ENCODE measurements at regions not wholly inside any gene's neighbourhood (a gene's known extent, or its start where the extent isn't known, plus 50 kb on each side); places are given as distances from the start of the nearest gene placed in this dataset.

DNA sequence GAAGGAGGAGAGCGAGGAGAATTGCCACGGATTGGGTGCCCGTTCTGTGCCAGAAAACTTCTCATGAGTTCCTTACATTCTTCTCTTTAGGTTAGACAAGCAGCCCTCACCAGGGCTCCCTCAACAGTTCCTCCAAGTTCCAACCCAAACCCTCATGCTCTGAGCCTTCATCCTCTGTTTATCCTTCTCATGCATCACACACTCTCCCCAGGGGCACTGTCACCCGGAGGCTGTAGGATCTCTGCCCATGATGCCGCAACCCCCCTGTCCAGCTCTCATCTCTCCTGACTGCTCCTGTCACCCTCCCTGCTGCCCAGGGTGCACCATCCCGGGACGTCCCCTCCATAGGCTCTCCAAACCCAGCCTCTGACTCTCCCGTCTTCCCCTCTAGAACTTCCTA, 99.4 kb upstream of the MYCN start:
- no peak for TF ChIP-seq POLR2AphosphoS5 (IDR thresholded peaks at IDR 0.05)
- no peak for TF ChIP-seq POLR2A (IDR thresholded peaks at IDR 0.05)
- no peak for TF ChIP-seq EP300 (IDR thresholded peaks at IDR 0.05)
- TF ChIP-seq, protein P1, sequence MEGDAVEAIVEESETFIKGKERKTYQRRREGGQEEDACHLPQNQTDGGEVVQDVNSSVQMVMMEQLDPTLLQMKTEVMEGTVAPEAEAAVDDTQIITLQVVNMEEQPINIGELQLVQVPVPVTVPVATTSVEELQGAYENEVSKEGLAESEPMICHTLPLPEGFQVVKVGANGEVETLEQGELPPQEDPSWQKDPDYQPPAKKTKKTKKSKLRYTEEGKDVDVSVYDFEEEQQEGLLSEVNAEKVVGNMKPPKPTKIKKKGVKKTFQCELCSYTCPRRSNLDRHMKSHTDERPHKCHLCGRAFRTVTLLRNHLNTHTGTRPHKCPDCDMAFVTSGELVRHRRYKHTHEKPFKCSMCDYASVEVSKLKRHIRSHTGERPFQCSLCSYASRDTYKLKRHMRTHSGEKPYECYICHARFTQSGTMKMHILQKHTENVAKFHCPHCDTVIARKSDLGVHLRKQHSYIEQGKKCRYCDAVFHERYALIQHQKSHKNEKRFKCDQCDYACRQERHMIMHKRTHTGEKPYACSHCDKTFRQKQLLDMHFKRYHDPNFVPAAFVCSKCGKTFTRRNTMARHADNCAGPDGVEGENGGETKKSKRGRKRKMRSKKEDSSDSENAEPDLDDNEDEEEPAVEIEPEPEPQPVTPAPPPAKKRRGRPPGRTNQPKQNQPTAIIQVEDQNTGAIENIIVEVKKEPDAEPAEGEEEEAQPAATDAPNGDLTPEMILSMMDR (IDR thresholded peaks at IDR 0.05) = no peak
- intact Hi-C loops (cut with DNase I; ENCODE audit: low total_unique reads) = no loop called here

GRCh38 chr2:15841776-15842560, 98.4 kb upstream of the MYCN start:
- TF ChIP-seq POLR2AphosphoS5 (IDR thresholded peaks at IDR 0.05) = no peak
- Histone ChIP-seq H3K9me3 (peaks cover 0 to under 1% (median 0%) of the 10 kb centered on the region in 4 donors), H3K27me3 (no peaks in the 10 kb centered on the region), H3K27ac (no peak overlapping the region), H3K4me1 (no peaks in the 10 kb centered on the region), H3K36me3 (no peaks in the 10 kb centered on the region), H3K4me3 (no peak overlapping the region)
- 71 to 78% (median 72%) methylated on average over 12 of the region's 12 CpGs for WGBS, 5 donors
- DNase-seq = peak in 1 of 2 donors; percentile 43
- intact Hi-C loops (cut with DNase I; ENCODE audit: low total_unique reads) = no loop called here

More for the DNA sequence above, 99.4 kb upstream of the MYCN start:
- 91 to 95% (median 93%) methylated on average over 8 of the region's 8 CpGs for WGBS, 5 donors
- Histone ChIP-seq H3K9me3 (peaks cover 0 to 6% (median 0%) of the 10 kb centered on the region in 4 donors), H3K36me3 (no peaks in the 10 kb centered on the region), H3K4me1 (no peaks in the 10 kb centered on the region), H3K27me3 (no peaks in the 10 kb centered on the region), H3K27ac (no peak overlapping the region), H3K4me3 (no peak overlapping the region)
- no peak for DNase-seq

DNA sequence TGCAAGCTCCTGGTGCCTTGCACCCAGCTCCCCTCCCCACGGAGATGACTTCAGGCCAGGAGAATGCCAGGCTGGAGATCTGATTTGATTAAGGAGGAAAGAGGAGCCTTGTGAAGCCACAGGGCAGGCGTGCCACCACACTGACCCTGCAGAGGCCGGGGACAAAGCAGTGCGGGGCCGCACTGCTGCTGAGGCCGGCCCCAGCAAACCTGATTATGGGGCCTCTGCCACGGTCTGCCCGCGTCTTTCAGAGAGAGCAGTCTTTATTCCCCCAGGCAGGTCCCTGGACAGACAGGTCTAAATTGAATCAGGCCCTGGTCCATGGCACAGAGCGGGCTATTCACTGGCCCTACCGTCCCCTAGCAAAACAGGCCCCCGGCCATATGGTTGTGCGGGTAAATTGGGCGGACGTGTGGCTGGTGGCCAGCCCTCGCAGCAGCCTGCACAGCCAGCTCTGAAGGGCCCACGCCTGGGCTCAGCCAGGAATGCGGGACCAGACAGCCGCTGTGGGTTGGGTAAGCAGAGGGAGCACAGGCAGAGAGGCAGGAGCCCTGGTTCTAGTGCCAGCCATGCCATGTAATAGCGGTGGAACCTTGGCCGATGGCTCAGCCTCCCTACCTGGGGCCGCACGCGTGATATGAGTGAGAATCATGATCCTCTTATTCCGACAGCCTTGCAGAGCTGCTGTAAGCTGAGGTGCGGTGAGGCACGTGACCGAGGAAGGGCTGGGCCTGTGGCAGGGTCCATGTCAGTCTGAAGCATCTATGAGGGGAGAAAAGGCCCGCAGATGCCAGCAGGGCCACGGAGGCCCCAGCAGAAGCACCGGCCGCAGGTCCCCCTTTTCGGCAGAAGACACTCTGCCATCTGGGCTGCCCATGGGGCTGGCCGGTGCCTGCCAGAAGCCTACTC, 97.3 kb upstream of the MYCN start:
- Histone ChIP-seq H3K27ac (no peak overlapping the region), H3K9me3 (no peaks in the 10 kb centered on the region), H3K27me3 (no peaks in the 10 kb centered on the region), H3K4me3 (no peak overlapping the region), H3K36me3 (no peaks in the 10 kb centered on the region), H3K4me1 (no peaks in the 10 kb centered on the region)
- TF ChIP-seq POLR2AphosphoS5 (IDR thresholded peaks at IDR 0.05) (no peak), EP300 (IDR thresholded peaks at IDR 0.05) (no peak), POLR2A (IDR thresholded peaks at IDR 0.05) (no peak)
- TF ChIP-seq, protein P1 (IDR thresholded peaks at IDR 0.05) = no peak
- intact Hi-C loops (cut with DNase I; ENCODE audit: low total_unique reads) = no loop called here
- 86 to 91% (median 89%) methylated on average over 16 to 34 of the region's 34 CpGs for WGBS, 5 donors
- peak in 1 of 2 donors; percentile 71 for DNase-seq

- H3K4me3 ChIP-seq = no peak overlapping the region
- intact Hi-C loops (cut with DNase I; ENCODE audit: low total_unique reads) = no loop called here
- no peaks in the 10 kb centered on the region for H3K27me3 ChIP-seq
- DNase-seq = no peak
- no peaks in the 10 kb centered on the region for H3K36me3 ChIP-seq
- no peak for TF ChIP-seq POLR2A (IDR thresholded peaks at IDR 0.05)
- TF ChIP-seq, protein P1 (IDR thresholded peaks at IDR 0.05) = no peak
- TF ChIP-seq POLR2AphosphoS5 (IDR thresholded peaks at IDR 0.05) = no peak
- TF ChIP-seq EP300 (IDR thresholded peaks at IDR 0.05) = no peak
- 51 to 64% (median 53%) methylated on average over 9 to 11 of the region's 11 CpGs for WGBS, 5 donors
- H3K27ac ChIP-seq = no peak overlapping the region
- H3K9me3 ChIP-seq = peaks cover 0 to 4% (median 2%) of the 10 kb centered on the region in 4 donors
- H3K4me1 ChIP-seq = no peaks in the 10 kb centered on the region
These were observed 96.0 kb upstream of the MYCN start for GRCh38 chr2:15844211-15844801.
